ENCODE measurements at regions not wholly inside any gene's neighbourhood (a gene's known extent, or its start where the extent isn't known, plus 50 kb on each side); places are given as distances from the start of the nearest gene placed in this dataset.
"Not testable (repeated sequence)": the region's sequence is repeated elsewhere in the genome, so short reads cannot be mapped to it uniquely, and the experiment has no call there.

DNA sequence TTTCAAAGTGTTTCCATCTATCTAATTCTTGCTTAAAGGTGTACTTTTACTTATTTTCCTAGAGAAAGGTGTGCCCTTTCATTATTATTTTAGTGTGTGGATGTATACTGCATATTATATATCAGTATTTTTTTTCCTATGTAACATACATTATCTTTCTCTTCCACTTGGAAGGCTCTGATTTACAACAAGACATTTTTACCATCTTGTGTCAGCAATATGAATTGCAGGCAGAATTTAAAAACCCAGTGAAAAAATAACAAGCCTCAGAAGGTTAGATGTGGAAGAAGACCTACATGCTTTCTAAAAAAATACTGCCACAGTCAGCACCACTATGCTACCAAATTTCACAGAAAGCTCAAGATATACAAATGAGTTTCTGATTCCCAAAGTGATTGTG is 327.7 kb upstream of the STEAP1 start:
- no peak overlapping the region for H3K4me3 ChIP-seq (ENCODE audit: low read depth, low read length)
- no peak for TF ChIP-seq CTCF (IDR thresholded peaks at IDR 0.05; ENCODE audit: insufficient read depth, low read length, poor library complexity, severe bottlenecking)
- no peak for DNase-seq (ENCODE audit: low read depth)
- H3K27me3 ChIP-seq (ENCODE audit: control insufficient read depth, insufficient read depth, low read length) = no peaks in the 10 kb centered on the region
- no peaks in the 10 kb centered on the region for H3K36me3 ChIP-seq (ENCODE audit: control insufficient read depth, insufficient read depth, low read length)

- Histone ChIP-seq H3K27me3 (ENCODE audit: control insufficient read depth, insufficient read depth, low read length) (no peaks in the 10 kb centered on the region), H3K36me3 (ENCODE audit: control insufficient read depth, insufficient read depth, low read length) (no peaks in the 10 kb centered on the region), H3K4me3 (ENCODE audit: low read depth, low read length) (no peak overlapping the region)
- DNase-seq (ENCODE audit: low read depth) = peak; percentile 35
- TF ChIP-seq CTCF (IDR thresholded peaks at IDR 0.05; ENCODE audit: insufficient read depth, low read length, poor library complexity, severe bottlenecking) = no peak
Measured at GRCh38 chr7:89837515-89837914, 316.8 kb upstream of the STEAP1 start.

DNA sequence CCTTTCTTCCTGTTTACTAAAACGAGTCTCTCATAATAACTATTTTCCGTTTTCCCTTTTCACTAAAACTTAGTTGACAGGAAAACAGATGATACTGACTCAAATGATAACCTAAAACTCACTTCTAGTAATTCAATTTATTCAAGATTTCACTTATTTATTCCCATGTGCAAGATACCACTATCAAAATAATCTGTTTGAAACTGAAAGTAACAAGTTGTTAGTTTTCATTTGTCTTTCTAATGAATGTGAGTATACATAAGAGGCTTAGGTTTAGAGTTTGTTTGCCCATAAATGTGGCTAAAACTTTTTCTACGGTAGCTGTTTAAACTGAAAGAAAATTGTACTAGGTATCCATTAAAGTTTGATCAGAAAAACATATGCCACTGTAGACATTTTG is 314.9 kb upstream of the STEAP1 start:
- no peak for DNase-seq (ENCODE audit: low read depth)
- no peaks in the 10 kb centered on the region for H3K27me3 ChIP-seq (ENCODE audit: control insufficient read depth, insufficient read depth, low read length)
- no peak for TF ChIP-seq CTCF (IDR thresholded peaks at IDR 0.05; ENCODE audit: insufficient read depth, low read length, poor library complexity, severe bottlenecking)
- no peak overlapping the region for H3K4me3 ChIP-seq (ENCODE audit: low read depth, low read length)
- no peaks in the 10 kb centered on the region for H3K36me3 ChIP-seq (ENCODE audit: control insufficient read depth, insufficient read depth, low read length)

- no peaks in the 10 kb centered on the region for H3K27me3 ChIP-seq (ENCODE audit: control insufficient read depth, insufficient read depth, low read length)
- H3K36me3 ChIP-seq (ENCODE audit: control insufficient read depth, insufficient read depth, low read length) = no peaks in the 10 kb centered on the region
- no peak overlapping the region for H3K4me3 ChIP-seq (ENCODE audit: low read depth, low read length)
- no peak for TF ChIP-seq CTCF (IDR thresholded peaks at IDR 0.05; ENCODE audit: insufficient read depth, low read length, poor library complexity, severe bottlenecking)
- DNase-seq (ENCODE audit: low read depth) = no peak
Measured at GRCh38 chr7:89845952-89846351, 308.3 kb upstream of the STEAP1 start.

GRCh38 chr7:89849052-89849451 is 305.2 kb upstream of the STEAP1 start:
- DNase-seq (ENCODE audit: low read depth) = no peak
- no peaks in the 10 kb centered on the region for H3K36me3 ChIP-seq (ENCODE audit: control insufficient read depth, insufficient read depth, low read length)
- TF ChIP-seq CTCF (IDR thresholded peaks at IDR 0.05; ENCODE audit: insufficient read depth, low read length, poor library complexity, severe bottlenecking) = no peak
- H3K27me3 ChIP-seq (ENCODE audit: control insufficient read depth, insufficient read depth, low read length) = no peaks in the 10 kb centered on the region
- H3K4me3 ChIP-seq (ENCODE audit: low read depth, low read length) = no peak overlapping the region

DNA sequence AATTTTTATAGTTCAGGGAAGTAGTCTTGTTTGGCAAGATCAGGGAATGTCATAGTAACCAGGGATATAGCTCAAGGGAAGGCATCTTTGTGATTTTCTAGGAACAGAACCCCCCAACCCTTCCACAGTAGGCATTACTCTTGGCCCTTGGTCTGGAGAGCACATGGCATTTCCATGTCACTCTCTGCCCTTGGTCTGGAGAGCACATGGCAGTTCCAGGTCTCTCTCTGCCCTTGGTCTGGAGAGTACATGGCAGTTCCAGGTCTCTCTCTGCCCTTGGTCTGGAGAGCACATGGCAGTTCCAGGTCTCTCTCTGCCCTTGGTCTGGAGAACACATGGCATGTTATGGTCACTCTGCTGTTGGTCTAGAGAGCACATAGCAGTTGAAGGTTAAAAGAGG is 297.2 kb upstream of the STEAP1 start:
- H3K36me3 ChIP-seq (ENCODE audit: control insufficient read depth, insufficient read depth, low read length); DNase-seq (ENCODE audit: low read depth); H3K4me3 ChIP-seq (ENCODE audit: low read depth, low read length); H3K27me3 ChIP-seq (ENCODE audit: control insufficient read depth, insufficient read depth, low read length): not testable (repeated sequence)

Data from kidney epithelial cell (primary cell).